ENCODE measurements at regions not wholly inside any gene's neighbourhood (a gene's known extent, or its start where the extent isn't known, plus 50 kb on each side); places are given as distances from the start of the nearest gene placed in this dataset.
"Not testable (repeated sequence)": the region's sequence is repeated elsewhere in the genome, so short reads cannot be mapped to it uniquely, and the experiment has no call there.

DNA sequence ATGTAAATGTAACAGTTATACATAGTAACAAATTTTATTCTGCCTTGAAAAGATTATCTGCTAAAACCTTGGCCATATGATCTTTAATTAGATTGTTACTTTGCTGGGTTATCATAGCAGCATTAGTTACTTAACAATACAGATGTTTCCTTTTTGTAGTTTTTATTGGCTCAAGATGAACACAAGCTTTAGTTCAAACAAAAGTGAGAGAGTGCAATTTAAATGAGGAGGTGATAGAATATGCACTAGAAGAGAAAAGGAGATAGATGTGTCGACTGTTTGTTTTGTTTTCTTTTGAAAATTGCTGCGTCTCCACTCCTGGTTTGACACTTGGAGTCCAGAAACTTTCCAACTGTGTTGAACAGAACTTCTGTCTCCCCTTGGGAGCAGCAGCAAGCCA lies 91.4 kb upstream of the CAV2 start:
- Histone ChIP-seq H3K4me3 (ENCODE audit: low read length) (no peak overlapping the region), H2AFZ (ENCODE audit: low read length) (no peak overlapping the region), H3K27ac (ENCODE audit: low read length) (no peak overlapping the region), H3K9me2 (replicated peaks; ENCODE audit: low read length) (no peaks in the 10 kb centered on the region), H3K4me2 (ENCODE audit: low read length) (no peak overlapping the region), H4K20me1 (ENCODE audit: low read length) (no peaks in the 10 kb centered on the region), H3F3A (ENCODE audit: low read length, unreplicated experiment) (no peaks in the 10 kb centered on the region), H3K9ac (ENCODE audit: low read length) (no peak overlapping the region), H3K4me1 (ENCODE audit: insufficient read depth, low read length) (peaks cover 7% of the 10 kb centered on the region; the same call in 1 of the 2 replicates), H3K79me2 (ENCODE audit: low read length) (no peaks in the 10 kb centered on the region), H3K27me3 (ENCODE audit: low read length) (no peaks in the 10 kb centered on the region), H3K9me3 (ENCODE audit: low read length) (no peaks in the 10 kb centered on the region), H3K36me3 (ENCODE audit: low read depth, low read length) (no peaks in the 10 kb centered on the region)
- POLR2A ChIA-PET (ENCODE audit: unreplicated experiment), result no interaction called here
- no peak for ATAC-seq
- CTCF ChIA-PET, result no interaction called here
- no peak for DNase-seq
- intact Hi-C loops (cut with micrococcal nuclease), result no loop called here
- no TSS peak for BruUV-seq (replicated peaks)
- TF ChIP-seq, protein P1, sequence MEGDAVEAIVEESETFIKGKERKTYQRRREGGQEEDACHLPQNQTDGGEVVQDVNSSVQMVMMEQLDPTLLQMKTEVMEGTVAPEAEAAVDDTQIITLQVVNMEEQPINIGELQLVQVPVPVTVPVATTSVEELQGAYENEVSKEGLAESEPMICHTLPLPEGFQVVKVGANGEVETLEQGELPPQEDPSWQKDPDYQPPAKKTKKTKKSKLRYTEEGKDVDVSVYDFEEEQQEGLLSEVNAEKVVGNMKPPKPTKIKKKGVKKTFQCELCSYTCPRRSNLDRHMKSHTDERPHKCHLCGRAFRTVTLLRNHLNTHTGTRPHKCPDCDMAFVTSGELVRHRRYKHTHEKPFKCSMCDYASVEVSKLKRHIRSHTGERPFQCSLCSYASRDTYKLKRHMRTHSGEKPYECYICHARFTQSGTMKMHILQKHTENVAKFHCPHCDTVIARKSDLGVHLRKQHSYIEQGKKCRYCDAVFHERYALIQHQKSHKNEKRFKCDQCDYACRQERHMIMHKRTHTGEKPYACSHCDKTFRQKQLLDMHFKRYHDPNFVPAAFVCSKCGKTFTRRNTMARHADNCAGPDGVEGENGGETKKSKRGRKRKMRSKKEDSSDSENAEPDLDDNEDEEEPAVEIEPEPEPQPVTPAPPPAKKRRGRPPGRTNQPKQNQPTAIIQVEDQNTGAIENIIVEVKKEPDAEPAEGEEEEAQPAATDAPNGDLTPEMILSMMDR (conservative IDR thresholded peaks at IDR 0.05; ENCODE audit: low read depth, low read length), result no peak
- TF ChIP-seq EZH2phosphoT487 (IDR thresholded peaks at IDR 0.05; ENCODE audit: borderline replicate concordance, low read length) (no peak), EZH2 (IDR thresholded peaks at IDR 0.05; ENCODE audit: low read length, unreplicated experiment) (no peak)

DNA sequence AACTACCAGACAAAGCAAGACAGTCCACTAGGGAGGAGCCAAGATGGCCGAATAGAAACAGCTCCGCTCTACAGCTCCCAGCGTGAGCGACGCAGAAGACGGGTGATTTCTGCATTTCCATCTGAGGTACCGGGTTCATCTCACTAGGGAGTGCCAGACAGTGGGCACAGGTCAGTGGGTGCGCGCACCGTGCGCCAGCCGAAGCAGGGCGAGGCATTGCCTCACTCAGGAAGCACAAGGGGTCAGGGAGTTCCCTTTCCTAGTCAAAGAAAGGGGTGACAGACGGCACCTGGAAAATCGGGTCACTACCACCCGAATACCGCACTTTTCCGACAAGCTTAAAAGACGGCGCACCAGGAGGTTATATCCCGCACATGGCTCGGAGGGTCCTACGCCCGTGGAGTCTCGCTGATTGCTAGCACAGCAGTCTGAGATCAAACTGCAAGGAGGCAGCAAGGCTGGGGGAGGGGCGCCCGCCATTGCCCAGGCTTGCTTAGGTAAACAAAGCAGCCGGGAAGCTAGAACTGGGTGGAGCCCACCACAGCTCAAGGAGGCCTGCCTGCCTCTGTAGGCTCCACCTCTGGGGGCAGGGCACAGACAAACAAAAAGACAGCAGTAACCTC lies 90.6 kb upstream of the CAV2 start:
- H3K9me2 ChIP-seq (replicated peaks; ENCODE audit: low read length); H3K36me3 ChIP-seq (ENCODE audit: low read depth, low read length); H3K9me3 ChIP-seq (ENCODE audit: low read length); intact Hi-C loops (cut with micrococcal nuclease); H3K4me2 ChIP-seq (ENCODE audit: low read length); H4K20me1 ChIP-seq (ENCODE audit: low read length); H3K27me3 ChIP-seq (ENCODE audit: low read length); H3K9ac ChIP-seq (ENCODE audit: low read length); H3F3A ChIP-seq (ENCODE audit: low read length, unreplicated experiment); H3K4me3 ChIP-seq (ENCODE audit: low read length); POLR2A ChIA-PET (ENCODE audit: unreplicated experiment); BruUV-seq (replicated peaks); DNase-seq; H3K4me1 ChIP-seq (ENCODE audit: insufficient read depth, low read length); CTCF ChIA-PET; ATAC-seq; H2AFZ ChIP-seq (ENCODE audit: low read length); H3K27ac ChIP-seq (ENCODE audit: low read length); H3K79me2 ChIP-seq (ENCODE audit: low read length): not testable (repeated sequence)

DNA sequence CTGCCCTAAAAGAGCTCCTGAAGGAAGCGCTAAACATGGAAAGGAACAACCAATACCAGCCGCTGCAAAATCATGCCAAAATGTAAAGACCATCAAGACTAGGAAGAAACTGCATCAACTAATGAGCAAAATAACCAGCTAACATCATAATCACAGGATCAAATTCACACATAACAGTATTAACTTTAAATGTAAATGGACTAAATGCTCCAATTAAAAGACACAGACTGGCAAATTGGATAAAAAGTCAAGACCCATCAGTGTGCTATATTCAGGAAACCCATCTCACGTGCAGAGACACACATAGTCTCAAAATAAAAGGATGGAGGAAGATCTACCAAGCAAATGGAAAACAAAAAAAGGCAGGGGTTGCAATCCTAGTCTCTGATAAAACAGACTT lies 88.8 kb upstream of the CAV2 start:
- intact Hi-C loops (cut with micrococcal nuclease); POLR2A ChIA-PET (ENCODE audit: unreplicated experiment); H4K20me1 ChIP-seq (ENCODE audit: low read length); H3K79me2 ChIP-seq (ENCODE audit: low read length); H3F3A ChIP-seq (ENCODE audit: low read length, unreplicated experiment); DNase-seq; H3K9me2 ChIP-seq (replicated peaks; ENCODE audit: low read length); CTCF ChIA-PET; H2AFZ ChIP-seq (ENCODE audit: low read length); H3K9me3 ChIP-seq (ENCODE audit: low read length); BruUV-seq (replicated peaks); H3K27ac ChIP-seq (ENCODE audit: low read length); H3K4me2 ChIP-seq (ENCODE audit: low read length); H3K36me3 ChIP-seq (ENCODE audit: low read depth, low read length); H3K27me3 ChIP-seq (ENCODE audit: low read length); H3K9ac ChIP-seq (ENCODE audit: low read length); H3K4me3 ChIP-seq (ENCODE audit: low read length); ATAC-seq; H3K4me1 ChIP-seq (ENCODE audit: insufficient read depth, low read length): not testable (repeated sequence)
